Astrocyte (in vitro differentiated cells and primary cell): ENCODE measurements at regions not wholly inside any gene's neighbourhood (a gene's known extent, or its start where the extent isn't known, plus 50 kb on each side); places are given as distances from the start of the nearest gene placed in this dataset.

ENCODE experiments used
- DNase-seq: peaks from one replicate; pipeline ENCODE4 v3.0.0-alpha.2; 2010; ENCODE audit warnings: low read depth
- FAIRE-seq: peaks from 2 replicates; lab custom pipeline; 2011; peaks lifted over from hg19 to GRCh38; lab: Jason Lieb, UNC
- H2AFZ ChIP-seq: 2 replicates; pipeline ENCODE4 v1.6.0; 2012; ENCODE audit warnings: low read depth, low read length, inconsistent platforms
- H3K27ac ChIP-seq: 2 replicates; pipeline ENCODE4 v1.5.1; 2011; ENCODE audit warnings: low read depth, low read length, inconsistent platforms
- H3K27me3 ChIP-seq: 2 replicates; pipeline ENCODE4 v1.6.0; 2011; ENCODE audit warnings: low read length, inconsistent platforms; ENCODE audit not compliant: insufficient read depth
- H3K36me3 ChIP-seq: 2 replicates; pipeline ENCODE4 v1.5.1; 2011; ENCODE audit warnings: low read length, inconsistent platforms; ENCODE audit not compliant: insufficient read depth
- H3K4me1 ChIP-seq: 2 replicates; pipeline ENCODE4 v1.5.1; 2011; ENCODE audit warnings: low read length, inconsistent platforms; ENCODE audit not compliant: insufficient read depth
- H3K4me2 ChIP-seq: 2 replicates; pipeline ENCODE4 v1.6.0; 2012; ENCODE audit warnings: low read length, inconsistent platforms
- H3K4me3 ChIP-seq: 2 replicates; pipeline ENCODE4 v1.5.1; 2011; ENCODE audit warnings: low read depth, mild to moderate bottlenecking, low read length, inconsistent platforms; ENCODE audit not compliant: insufficient read depth
- H3K79me2 ChIP-seq: 2 replicates; pipeline ENCODE4 v1.6.0; 2012; ENCODE audit warnings: mild to moderate bottlenecking, low read length, inconsistent platforms; ENCODE audit not compliant: insufficient read depth
- H3K9ac ChIP-seq: 2 replicates; pipeline ENCODE4 v1.6.0; 2012; ENCODE audit warnings: mild to moderate bottlenecking, low read length, inconsistent platforms
- H3K9me3 ChIP-seq: 2 replicates; pipeline ENCODE4 v1.5.1; 2012; ENCODE audit warnings: low read depth, mild to moderate bottlenecking, low read length, inconsistent platforms; ENCODE audit not compliant: insufficient read depth
- H4K20me1 ChIP-seq: 2 replicates; pipeline ENCODE4 v1.6.0; 2012; ENCODE audit warnings: low read length, inconsistent platforms; ENCODE audit not compliant: insufficient read depth
- H3K27ac Mint-ChIP-seq: one replicate; pipeline ENCODE4 v1.8.0; 2021; ENCODE audit warnings: mild to moderate bottlenecking, mixed read lengths; ENCODE audit not compliant: unreplicated experiment
- H3K27me3 Mint-ChIP-seq: one replicate; pipeline ENCODE4 v1.8.0; 2021; ENCODE audit warnings: low read depth, mixed read lengths; ENCODE audit not compliant: unreplicated experiment
- H3K36me3 Mint-ChIP-seq: one replicate; pipeline ENCODE4 v1.8.0; 2021; ENCODE audit warnings: low read depth, mixed read lengths; ENCODE audit not compliant: unreplicated experiment
- H3K4me1 Mint-ChIP-seq: one replicate; pipeline ENCODE4 v1.8.0; 2021; ENCODE audit warnings: low read depth, mixed read lengths; ENCODE audit not compliant: unreplicated experiment
- H3K4me3 Mint-ChIP-seq: one replicate; pipeline ENCODE4 v1.8.0; 2021; ENCODE audit warnings: mild to moderate bottlenecking, moderate library complexity, mixed read lengths; ENCODE audit not compliant: unreplicated experiment
- H3K9me3 Mint-ChIP-seq: one replicate; pipeline ENCODE4 v1.8.0; 2021; ENCODE audit warnings: mild to moderate bottlenecking, mixed read lengths; ENCODE audit not compliant: unreplicated experiment
- CTCF ChIP-seq: IDR thresholded peaks from 2 replicates; pipeline ENCODE4 v1.5.1; 2011; ENCODE audit warnings: low read depth, mild to moderate bottlenecking, inconsistent platforms, low read length, moderate library complexity; ENCODE audit not compliant: insufficient read depth
- EZH2 ChIP-seq: IDR thresholded peaks from 2 replicates; pipeline ENCODE4 v1.6.1; 2012; ENCODE audit warnings: mild to moderate bottlenecking, low read length, inconsistent platforms; ENCODE audit not compliant: insufficient read depth

- no peaks in the 10 kb centered on the region for H4K20me1 ChIP-seq
- FAIRE-seq: no peak
- H3K9ac ChIP-seq: no peak overlapping the region
- no peak for DNase-seq
- no peak overlapping the region for H3K27ac Mint-ChIP-seq
- no peaks in the 10 kb centered on the region for H3K27me3 Mint-ChIP-seq
- no peaks in the 10 kb centered on the region for H3K79me2 ChIP-seq
- H3K4me2 ChIP-seq: no peak overlapping the region
- no peaks in the 10 kb centered on the region for H3K27me3 ChIP-seq
- no peaks in the 10 kb centered on the region for H3K36me3 Mint-ChIP-seq
- H2AFZ ChIP-seq: no peak overlapping the region
- H3K4me1 ChIP-seq: no peaks in the 10 kb centered on the region
- H3K9me3 ChIP-seq: no peaks in the 10 kb centered on the region
- H3K4me3 ChIP-seq: no peak overlapping the region
- peaks cover 3% of the 10 kb centered on the region for H3K9me3 Mint-ChIP-seq
- no peaks in the 10 kb centered on the region for H3K4me1 Mint-ChIP-seq
- H3K36me3 ChIP-seq: no peaks in the 10 kb centered on the region
- H3K4me3 Mint-ChIP-seq: no peak overlapping the region
- H3K27ac ChIP-seq: no peak overlapping the region
- no peak for TF ChIP-seq EZH2
- no peak for TF ChIP-seq CTCF
These were observed 521.2 kb upstream of the IMPG1 start for GRCh38 chr6:76593668-76594067.

- Mint-ChIP-seq H3K27me3 (no peaks in the 10 kb centered on the region), H3K4me3 (no peak overlapping the region), H3K36me3 (no peaks in the 10 kb centered on the region), H3K27ac (no peak overlapping the region), H3K4me1 (peaks cover 2% of the 10 kb centered on the region), H3K9me3 (peaks cover 3% of the 10 kb centered on the region)
- FAIRE-seq (no peak), DNase-seq (no peak)
- Histone ChIP-seq H3K9me3 (no peaks in the 10 kb centered on the region), H3K36me3 (no peaks in the 10 kb centered on the region), H3K27ac (no peak overlapping the region), H3K9ac (no peak overlapping the region), H3K4me2 (no peak overlapping the region), H4K20me1 (no peaks in the 10 kb centered on the region), H2AFZ (no peak overlapping the region), H3K4me3 (no peak overlapping the region), H3K79me2 (no peaks in the 10 kb centered on the region), H3K27me3 (no peaks in the 10 kb centered on the region), H3K4me1 (no peaks in the 10 kb centered on the region)
- TF ChIP-seq EZH2: no peak
- TF ChIP-seq CTCF: no peak
These were observed 520.1 kb upstream of the IMPG1 start for GRCh38 chr6:76592566-76592965.

GRCh38 chr6:76587271-76587670 lies 514.8 kb upstream of the IMPG1 start:
- H4K20me1 ChIP-seq: no peaks in the 10 kb centered on the region
- no peak overlapping the region for H2AFZ ChIP-seq
- H3K4me3 ChIP-seq: no peak overlapping the region
- no peaks in the 10 kb centered on the region for H3K4me1 ChIP-seq
- Mint-ChIP-seq H3K27me3 (no peaks in the 10 kb centered on the region), H3K4me3 (no peak overlapping the region), H3K36me3 (no peaks in the 10 kb centered on the region), H3K4me1 (peaks cover 5% of the 10 kb centered on the region), H3K9me3 (no peaks in the 10 kb centered on the region), H3K27ac (no peak overlapping the region)
- no peaks in the 10 kb centered on the region for H3K9me3 ChIP-seq
- no peak overlapping the region for H3K4me2 ChIP-seq
- no peaks in the 10 kb centered on the region for H3K36me3 ChIP-seq
- no peak overlapping the region for H3K9ac ChIP-seq
- no peak for FAIRE-seq
- DNase-seq: no peak
- TF ChIP-seq CTCF (no peak), EZH2 (no peak)
- H3K27ac ChIP-seq: no peak overlapping the region
- H3K27me3 ChIP-seq: no peaks in the 10 kb centered on the region
- no peaks in the 10 kb centered on the region for H3K79me2 ChIP-seq
